SK-N-MC (cell line): ENCODE measurements at regions not wholly inside any gene's neighbourhood (a gene's known extent, or its start where the extent isn't known, plus 50 kb on each side); places are given as distances from the start of the nearest gene placed in this dataset.
"Not testable (repeated sequence)": the region's sequence is repeated elsewhere in the genome, so short reads cannot be mapped to it uniquely, and the experiment has no call there.

ENCODE experiments used
- DNase-seq: peaks from one replicate; pipeline ENCODE4 v3.0.0-alpha.2; 2011; ENCODE audit warnings: low read depth, low spot score
- H3K27ac ChIP-seq: fragments of 200-600 bp; sonication (generic); 2 replicates; pipeline ENCODE4 v1.5.1; 2016; ENCODE audit warnings: mixed run types
- H3K36me3 ChIP-seq: fragments of 200-600 bp; sonication (generic); 2 replicates; pipeline ENCODE4 v1.6.1; 2017; ENCODE audit warnings: antibody characterized with exemption, low read length, mixed read lengths; ENCODE audit not compliant: insufficient read depth
- H3K4me3 ChIP-seq: fragments of 200-600 bp; sonication (generic); 2 replicates; pipeline ENCODE4 v1.5.1; 2016
- H3K9ac ChIP-seq: fragments of 200-600 bp; sonication (generic); 2 replicates; pipeline ENCODE4 v1.8.0; 2017; ENCODE audit warnings: mixed run types, mixed read lengths; ENCODE audit not compliant: insufficient read length
- H3K9me3 ChIP-seq: fragments of 200-600 bp; sonication (generic); 2 replicates; pipeline ENCODE4 v1.6.1; 2017; ENCODE audit warnings: low read depth, mild to moderate bottlenecking, antibody characterized with exemption, low read length, moderate library complexity, mixed read lengths
- EZH2 ChIP-seq: fragments of 200-600 bp; sonication (generic); IDR thresholded peaks from one replicate; pipeline ENCODE4 v1.6.1; 2017; ENCODE audit warnings: antibody characterized with exemption
- FOXP2 ChIP-seq: optimal IDR thresholded peaks from 2 replicates; pipeline ENCODE3; 2011; ENCODE audit warnings: mild to moderate bottlenecking, moderate library complexity; ENCODE audit not compliant: insufficient read depth; ENCODE audit errors: extremely low read length, control extremely low read depth
- POLR2AphosphoS5 ChIP-seq: IDR thresholded peaks from 2 replicates; pipeline ENCODE4 v1.6.1; 2012; ENCODE audit warnings: mild to moderate bottlenecking, low read depth, low read length, borderline replicate concordance

DNA sequence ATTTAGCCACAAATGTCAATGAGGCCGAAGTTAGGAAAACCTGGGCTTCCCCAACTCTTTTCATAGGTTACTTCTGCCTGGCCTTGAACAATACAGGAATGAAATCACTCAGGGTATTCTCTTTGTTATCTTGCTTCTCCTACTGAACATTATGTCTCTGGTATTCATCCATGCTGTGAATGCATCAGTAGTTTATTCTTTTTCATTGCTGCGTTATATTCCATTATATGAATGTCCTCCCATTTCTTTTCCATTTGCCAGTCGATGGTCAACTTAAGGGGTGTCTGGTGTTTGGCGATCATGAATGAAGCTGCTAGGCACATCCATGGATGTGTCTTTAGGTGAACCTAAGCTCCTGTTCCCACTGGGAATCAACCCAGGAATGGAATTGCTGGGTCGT is 128.3 kb downstream of the CRLF3 start:
- TF ChIP-seq EZH2, result no peak
- no peak for TF ChIP-seq FOXP2
- TF ChIP-seq POLR2AphosphoS5, result no peak
- no peak overlapping the region for H3K27ac ChIP-seq
- H3K4me3 ChIP-seq, result no peak overlapping the region
- DNase-seq, result no peak
- H3K9me3 ChIP-seq, result no peaks in the 10 kb centered on the region
- no peak overlapping the region for H3K9ac ChIP-seq
- H3K36me3 ChIP-seq, result no peaks in the 10 kb centered on the region

GRCh38 chr17:30695265-30695811 is 129.2 kb downstream of the CRLF3 start:
- not testable (repeated sequence) for DNase-seq, H3K36me3 ChIP-seq, H3K9me3 ChIP-seq, H3K4me3 ChIP-seq, H3K27ac ChIP-seq, H3K9ac ChIP-seq

DNA sequence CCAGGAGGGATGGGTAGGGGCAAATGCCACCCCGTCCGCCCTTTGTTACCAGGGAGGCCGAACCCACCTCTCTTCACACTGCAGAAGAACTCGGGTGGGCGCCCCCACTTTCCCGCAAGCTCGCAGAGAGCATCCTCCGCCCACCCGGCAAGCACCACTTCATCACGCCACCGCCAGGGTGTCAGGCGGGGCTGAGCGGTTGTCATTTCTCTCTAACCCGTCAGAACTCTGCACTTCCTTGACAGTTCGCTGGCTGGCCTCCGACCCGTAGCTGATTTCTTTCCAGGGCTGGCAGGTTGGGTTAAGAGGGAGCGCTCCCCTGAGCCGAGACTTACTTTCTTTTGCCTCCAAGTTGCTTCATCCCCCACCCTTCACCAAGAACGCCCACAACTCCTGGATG is 130.7 kb downstream of the CRLF3 start:
- not testable (repeated sequence) for H3K27ac ChIP-seq, DNase-seq, H3K36me3 ChIP-seq, H3K4me3 ChIP-seq, H3K9me3 ChIP-seq, H3K9ac ChIP-seq

DNA sequence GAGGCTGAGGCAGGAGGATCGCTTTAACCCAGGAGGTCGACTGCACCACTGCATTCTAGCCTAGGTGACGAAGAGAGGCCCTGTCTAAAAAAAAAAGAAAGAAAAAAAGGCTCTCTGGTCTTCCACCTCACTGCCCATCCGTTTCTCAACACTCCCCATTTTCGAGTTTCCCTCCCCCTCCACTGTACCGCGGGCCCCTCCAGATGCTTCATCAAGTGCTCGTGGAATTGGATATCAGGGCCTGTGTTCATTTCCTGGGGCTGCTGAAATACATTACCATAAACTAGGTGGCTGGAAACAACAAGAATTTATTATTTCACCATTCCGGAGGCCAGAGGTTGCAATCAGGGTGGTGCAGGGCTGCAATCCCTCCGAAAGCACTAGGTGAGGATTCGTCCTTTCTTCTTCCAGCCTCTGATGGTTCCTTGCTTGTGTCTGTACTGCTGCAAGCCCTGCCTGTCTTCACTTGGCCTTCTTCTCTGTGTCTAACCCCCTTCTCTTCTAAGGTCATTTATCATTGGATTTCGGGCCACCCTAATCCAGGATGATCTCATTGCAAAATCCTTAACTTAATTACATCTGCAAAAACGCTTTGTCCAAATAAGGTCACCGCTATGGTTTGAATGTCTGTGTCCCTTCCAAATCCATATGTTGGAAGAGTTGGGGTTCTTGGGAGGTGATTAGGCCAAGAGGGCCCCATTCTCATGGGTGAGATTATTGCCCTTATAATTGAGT is 135.1 kb downstream of the CRLF3 start:
- not testable (repeated sequence) for H3K9me3 ChIP-seq, H3K36me3 ChIP-seq, H3K9ac ChIP-seq, DNase-seq, H3K4me3 ChIP-seq, H3K27ac ChIP-seq

GRCh38 chr17:30686538-30687479 is 137.7 kb downstream of the CRLF3 start:
- H3K36me3 ChIP-seq, H3K9ac ChIP-seq, H3K9me3 ChIP-seq: not testable (repeated sequence)
- H3K27ac ChIP-seq, result peak overlapping the region; percentile 54; the same call in 1 of the 2 replicates
- H3K4me3 ChIP-seq, result peak overlapping the region; percentile 49
- peak; percentile 42 for DNase-seq

DNA sequence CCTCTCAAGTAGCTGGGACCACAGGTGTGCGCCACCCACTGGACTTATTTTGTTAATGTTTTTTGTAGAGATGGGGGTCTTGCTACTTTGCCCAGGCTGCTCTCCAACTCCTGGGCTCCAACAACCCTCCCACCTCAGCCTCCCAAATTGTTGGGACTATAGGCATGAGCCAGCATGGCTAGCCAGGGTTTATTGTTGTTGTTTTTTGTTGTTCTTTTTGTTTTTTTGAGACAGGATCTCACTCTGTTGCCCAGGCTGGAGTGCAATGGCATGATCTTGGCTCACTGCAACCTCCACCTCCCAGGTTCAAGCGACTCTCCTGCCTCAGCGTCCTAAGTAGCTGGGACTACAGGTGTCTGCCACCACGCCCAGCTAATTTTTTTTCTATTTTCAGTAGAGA is 142.2 kb downstream of the CRLF3 start:
- H3K4me3 ChIP-seq, H3K27ac ChIP-seq, H3K36me3 ChIP-seq, H3K9ac ChIP-seq, H3K9me3 ChIP-seq, DNase-seq: not testable (repeated sequence)

GRCh38 chr17:30680681-30681080 is 143.8 kb downstream of the CRLF3 start:
- H3K9ac ChIP-seq, H3K4me3 ChIP-seq, DNase-seq, H3K27ac ChIP-seq, H3K36me3 ChIP-seq, H3K9me3 ChIP-seq: not testable (repeated sequence)

- no peaks in the 10 kb centered on the region for H3K9me3 ChIP-seq
- no peak overlapping the region for H3K9ac ChIP-seq
- TF ChIP-seq EZH2 (no peak), POLR2AphosphoS5 (no peak), FOXP2 (no peak)
- H3K27ac ChIP-seq, result no peak overlapping the region
- no peak overlapping the region for H3K4me3 ChIP-seq
- H3K36me3 ChIP-seq, result no peaks in the 10 kb centered on the region
- DNase-seq, result no peak
These were observed 146.8 kb downstream of the CRLF3 start for GRCh38 chr17:30677550-30678249.

DNA sequence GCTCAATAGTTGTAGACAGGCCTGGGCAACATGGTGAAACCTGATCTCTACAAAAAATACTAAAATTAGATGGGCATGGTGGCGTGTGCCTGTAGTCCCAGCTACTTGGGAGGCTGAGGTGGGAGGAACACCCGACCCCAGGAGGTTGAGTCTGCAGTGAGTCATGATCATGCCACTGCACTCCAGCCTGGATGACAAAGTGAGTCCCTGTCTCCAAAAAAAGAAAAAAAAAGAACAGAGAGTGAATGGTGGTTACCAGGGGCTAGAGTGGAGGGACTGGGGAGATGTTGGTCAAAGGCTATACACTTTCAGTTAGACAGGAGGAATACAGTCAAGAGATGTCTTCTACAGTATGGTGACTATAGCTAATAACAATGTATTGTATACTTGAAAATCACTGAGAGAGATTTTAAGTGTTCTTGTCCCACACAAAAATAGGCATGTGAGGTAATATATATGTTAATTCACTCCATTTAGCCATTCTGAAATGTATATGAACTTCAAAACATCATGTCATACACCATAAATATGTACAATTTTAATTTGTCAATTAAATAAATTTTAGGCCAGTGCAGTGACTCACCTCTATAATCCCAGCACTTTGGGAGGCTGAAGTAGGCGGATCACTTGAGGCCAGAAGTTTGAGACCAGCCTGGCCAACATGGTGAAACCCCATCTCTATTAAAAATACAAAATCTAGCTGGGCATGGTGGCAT is 148.6 kb downstream of the CRLF3 start:
- not testable (repeated sequence) for H3K9ac ChIP-seq, DNase-seq, H3K4me3 ChIP-seq, H3K27ac ChIP-seq, H3K36me3 ChIP-seq, H3K9me3 ChIP-seq

DNA sequence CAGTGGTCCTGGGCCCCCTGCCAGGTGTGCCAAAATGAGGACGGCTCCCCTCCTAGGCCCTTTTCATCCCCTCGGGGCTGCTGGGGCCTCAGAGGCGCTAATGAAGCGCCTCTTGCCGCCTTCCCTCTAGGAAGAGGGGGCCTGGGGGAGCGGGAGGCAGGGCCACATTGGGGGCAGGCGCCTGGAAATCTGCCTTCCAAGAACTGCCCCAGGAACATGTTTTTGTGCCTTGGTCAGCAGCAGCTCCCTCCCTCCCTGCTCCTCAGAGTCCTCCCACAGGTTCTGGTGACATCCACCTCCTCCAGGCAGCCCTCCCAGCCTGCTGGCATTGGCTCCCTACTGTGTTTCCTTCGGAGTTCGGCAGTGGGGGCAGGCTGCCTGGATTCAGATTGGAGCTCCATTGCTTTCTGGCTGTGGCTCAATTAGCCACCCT is 155.3 kb downstream of the CRLF3 start:
- not testable (repeated sequence) for H3K4me3 ChIP-seq, H3K9ac ChIP-seq, DNase-seq, H3K27ac ChIP-seq, H3K36me3 ChIP-seq, H3K9me3 ChIP-seq

- not testable (repeated sequence) for H3K9ac ChIP-seq, H3K27ac ChIP-seq, DNase-seq, H3K4me3 ChIP-seq, H3K36me3 ChIP-seq, H3K9me3 ChIP-seq
These were observed 155.9 kb downstream of the CRLF3 start for GRCh38 chr17:30668360-30669181.
